MM.1S (cell line): ENCODE measurements at regions not wholly inside any gene's neighbourhood (a gene's known extent, or its start where the extent isn't known, plus 50 kb on each side); places are given as distances from the start of the nearest gene placed in this dataset.

Experiments
- CTCF ChIP-seq: fragments of 300-600 bp; sonication (generic); IDR thresholded peaks from 2 replicates; pipeline ENCODE4 v1.5.1; 2016; ENCODE audit warnings: antibody characterized with exemption, low read length, mixed read lengths
- EZH2 ChIP-seq: fragments of 300-600 bp; sonication (generic); optimal IDR thresholded peaks from 2 replicates; pipeline ENCODE3; 2017; ENCODE audit warnings: low read depth, mild to moderate bottlenecking, antibody characterized with exemption, low read length, mixed read lengths

GRCh38 chr12:116465407-116465806 is 93.8 kb upstream of the MAP1LC3B2 start:
- TF ChIP-seq CTCF (no peak), EZH2 (no peak)
